Activated CD4-positive, alpha-beta T cell treated with anti-CD3 and anti-CD28 coated beads, Interleukin-2, amount 10 ng/mL, durations not matched to agents 24 days and 14 days (primary cell): ENCODE measurements at regions not wholly inside any gene's neighbourhood (a gene's known extent, or its start where the extent isn't known, plus 50 kb on each side); places are given as distances from the start of the nearest gene placed in this dataset.

Experiments
- DNase-seq: peaks from one replicate; pipeline ENCODE4 v3.0.0; 2022
- H3K27ac Mint-ChIP-seq: one replicate; pipeline ENCODE4 v1.8.0; 2022; ENCODE audit warnings: mild to moderate bottlenecking, mixed read lengths
- H3K27me3 Mint-ChIP-seq: one replicate; pipeline ENCODE4 v1.8.0; 2022; ENCODE audit warnings: mixed read lengths
- H3K36me3 Mint-ChIP-seq: one replicate; pipeline ENCODE4 v1.8.0; 2022; ENCODE audit warnings: low read depth, mild to moderate bottlenecking, mixed read lengths
- H3K4me1 Mint-ChIP-seq: one replicate; pipeline ENCODE4 v1.8.0; 2021; ENCODE audit warnings: mixed read lengths
- H3K4me3 Mint-ChIP-seq: one replicate; pipeline ENCODE4 v1.8.0; 2022; ENCODE audit warnings: mild to moderate bottlenecking, moderate library complexity, mixed read lengths
- H3K9me3 Mint-ChIP-seq: one replicate; pipeline ENCODE4 v1.8.0; 2021; ENCODE audit warnings: mixed read lengths
- intact Hi-C: fragments of 100-400 bp; cut with micrococcal nuclease; formaldehyde crosslinking; loops from one replicate; pipeline ENCODE4 v1.15.1; 2023

DNA sequence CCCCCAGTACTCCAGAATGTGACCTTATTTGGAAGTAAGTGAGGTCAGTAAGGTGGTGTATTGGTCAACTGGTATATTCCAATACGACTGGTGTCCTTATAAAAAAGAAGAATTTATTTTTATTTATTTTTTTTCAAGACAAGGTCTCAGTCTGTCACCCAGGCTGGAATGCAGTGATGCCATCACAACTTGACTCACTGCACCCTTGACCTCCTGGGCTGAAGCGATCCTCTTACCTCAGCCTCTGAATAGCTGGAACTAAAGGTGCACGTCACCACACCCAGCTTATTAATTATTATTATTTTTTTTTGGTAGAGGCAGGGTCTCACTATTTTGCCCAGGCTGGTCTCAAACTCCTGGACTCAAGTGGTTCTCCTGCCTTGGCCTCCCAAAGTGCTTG, 115.1 kb upstream of the PITX2 start:
- Mint-ChIP-seq H3K4me1 (no peaks in the 10 kb centered on the region), H3K9me3 (no peaks in the 10 kb centered on the region), H3K36me3 (no peaks in the 10 kb centered on the region), H3K4me3 (no peak overlapping the region), H3K27me3 (no peaks in the 10 kb centered on the region), H3K27ac (no peak overlapping the region)
- intact Hi-C loops = no loop called here
- no peak for DNase-seq

DNA sequence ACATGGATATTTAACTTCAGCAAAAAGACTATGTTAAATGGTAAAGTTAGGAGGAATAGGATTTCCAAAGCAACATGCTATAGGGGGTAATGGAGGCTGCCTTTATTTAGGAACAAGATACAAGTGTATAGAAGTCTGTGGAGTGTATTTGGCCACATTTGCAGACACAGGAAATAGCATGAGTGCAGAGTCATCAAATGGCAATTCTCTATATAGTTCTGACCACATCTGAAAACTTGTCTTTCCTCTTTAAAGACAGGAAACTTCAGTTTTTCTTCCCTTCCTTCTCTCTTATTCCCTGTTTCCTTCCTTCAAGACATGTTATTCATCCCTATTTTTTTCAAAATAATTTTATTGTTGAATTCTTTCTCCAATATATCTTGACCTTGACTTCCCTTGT, 119.3 kb upstream of the PITX2 start:
- H3K4me1 Mint-ChIP-seq = no peaks in the 10 kb centered on the region
- no peaks in the 10 kb centered on the region for H3K9me3 Mint-ChIP-seq
- H3K36me3 Mint-ChIP-seq = no peaks in the 10 kb centered on the region
- intact Hi-C loops = no loop called here
- H3K4me3 Mint-ChIP-seq = no peak overlapping the region
- no peak for DNase-seq
- H3K27ac Mint-ChIP-seq = no peak overlapping the region
- no peaks in the 10 kb centered on the region for H3K27me3 Mint-ChIP-seq

DNA sequence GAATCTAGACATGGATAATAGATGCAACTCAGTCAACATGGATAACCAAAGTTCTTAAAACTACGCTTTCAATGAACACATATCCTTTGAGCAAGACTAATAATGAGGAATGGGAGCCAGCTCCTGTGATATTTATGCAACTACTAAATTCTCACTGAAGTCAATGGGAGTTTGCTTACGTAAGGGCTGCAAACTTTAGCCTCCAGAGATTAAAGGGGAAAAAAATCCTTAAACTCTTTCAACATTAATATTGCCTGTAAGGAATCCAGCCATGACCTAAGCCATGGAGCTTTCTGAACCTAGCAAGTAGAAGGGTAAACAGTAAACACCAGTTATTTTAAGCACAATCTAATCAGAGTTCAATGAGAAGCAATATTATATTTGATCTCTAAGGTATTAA, 125.2 kb upstream of the PITX2 start:
- H3K36me3 Mint-ChIP-seq = no peaks in the 10 kb centered on the region
- no peaks in the 10 kb centered on the region for H3K9me3 Mint-ChIP-seq
- intact Hi-C loops = no loop called here
- no peaks in the 10 kb centered on the region for H3K4me1 Mint-ChIP-seq
- no peaks in the 10 kb centered on the region for H3K27me3 Mint-ChIP-seq
- no peak for DNase-seq
- H3K27ac Mint-ChIP-seq = no peak overlapping the region
- H3K4me3 Mint-ChIP-seq = no peak overlapping the region

DNA sequence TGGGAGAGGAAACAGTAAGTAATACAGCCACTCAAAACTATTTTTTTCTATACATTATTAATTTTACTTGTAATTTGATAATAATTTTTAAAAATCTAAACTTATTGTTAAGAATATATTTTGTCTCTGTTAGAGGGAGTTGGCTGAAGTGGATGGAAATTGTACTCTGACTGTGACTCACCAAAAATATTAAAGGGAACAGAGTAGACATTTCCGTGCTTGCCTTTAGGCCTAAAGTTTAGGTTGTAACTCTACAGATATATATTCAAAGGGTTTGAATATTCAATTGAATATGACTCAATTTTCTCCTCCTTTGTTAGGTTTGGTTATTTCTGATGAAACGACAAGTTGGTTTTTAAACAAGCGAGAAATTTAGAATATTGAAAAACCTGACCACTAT, 128.3 kb upstream of the PITX2 start:
- no peaks in the 10 kb centered on the region for H3K9me3 Mint-ChIP-seq
- intact Hi-C loops = no loop called here
- no peak overlapping the region for H3K4me3 Mint-ChIP-seq
- H3K27me3 Mint-ChIP-seq = no peaks in the 10 kb centered on the region
- no peak for DNase-seq
- H3K27ac Mint-ChIP-seq = no peak overlapping the region
- no peaks in the 10 kb centered on the region for H3K36me3 Mint-ChIP-seq
- H3K4me1 Mint-ChIP-seq = no peaks in the 10 kb centered on the region

DNA sequence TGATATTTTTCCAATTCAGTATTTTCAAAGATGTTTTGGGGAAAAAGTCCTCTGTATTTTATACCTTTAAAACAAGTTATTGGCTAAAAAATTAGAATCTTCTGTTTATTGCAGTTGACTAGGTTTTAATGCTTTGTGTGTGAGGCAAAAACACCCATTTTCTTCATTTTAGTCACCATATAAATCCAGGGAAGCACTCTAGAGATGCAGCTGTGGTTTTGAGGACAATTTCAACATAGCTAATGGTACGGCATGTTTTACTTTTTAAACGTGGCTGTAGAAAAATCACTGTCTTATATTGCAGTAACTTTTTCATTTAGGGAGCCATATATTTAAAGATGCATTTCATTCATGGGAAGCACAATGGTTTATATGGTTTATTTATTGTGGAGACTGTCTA, 129.1 kb upstream of the PITX2 start:
- Mint-ChIP-seq H3K4me3 (no peak overlapping the region), H3K9me3 (no peaks in the 10 kb centered on the region), H3K36me3 (no peaks in the 10 kb centered on the region), H3K27me3 (no peaks in the 10 kb centered on the region), H3K4me1 (no peaks in the 10 kb centered on the region), H3K27ac (no peak overlapping the region)
- intact Hi-C loops = no loop called here
- DNase-seq = no peak

DNA sequence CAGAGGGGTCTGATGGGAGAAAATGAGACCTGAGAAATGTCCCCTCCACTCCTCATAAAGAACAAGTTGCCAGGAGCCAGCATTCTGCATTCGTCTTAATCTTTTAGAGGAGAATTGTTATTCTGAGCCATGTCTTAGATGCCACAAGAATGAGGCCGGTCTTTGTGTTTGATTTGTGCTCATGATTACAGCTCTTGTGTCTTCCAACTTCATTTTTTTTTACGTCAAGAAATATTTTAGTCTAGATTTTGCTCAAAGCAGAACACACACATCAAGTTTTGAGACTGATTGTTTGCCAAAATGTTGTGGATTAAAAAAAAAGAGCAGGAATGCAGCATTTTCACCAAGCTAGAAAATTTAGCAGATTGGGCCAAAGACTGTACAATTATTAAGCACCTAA, 130.6 kb upstream of the PITX2 start:
- H3K9me3 Mint-ChIP-seq = no peaks in the 10 kb centered on the region
- intact Hi-C loops = no loop called here
- no peak overlapping the region for H3K27ac Mint-ChIP-seq
- no peak overlapping the region for H3K4me3 Mint-ChIP-seq
- no peaks in the 10 kb centered on the region for H3K36me3 Mint-ChIP-seq
- H3K27me3 Mint-ChIP-seq = no peaks in the 10 kb centered on the region
- DNase-seq = no peak
- H3K4me1 Mint-ChIP-seq = no peaks in the 10 kb centered on the region

DNA sequence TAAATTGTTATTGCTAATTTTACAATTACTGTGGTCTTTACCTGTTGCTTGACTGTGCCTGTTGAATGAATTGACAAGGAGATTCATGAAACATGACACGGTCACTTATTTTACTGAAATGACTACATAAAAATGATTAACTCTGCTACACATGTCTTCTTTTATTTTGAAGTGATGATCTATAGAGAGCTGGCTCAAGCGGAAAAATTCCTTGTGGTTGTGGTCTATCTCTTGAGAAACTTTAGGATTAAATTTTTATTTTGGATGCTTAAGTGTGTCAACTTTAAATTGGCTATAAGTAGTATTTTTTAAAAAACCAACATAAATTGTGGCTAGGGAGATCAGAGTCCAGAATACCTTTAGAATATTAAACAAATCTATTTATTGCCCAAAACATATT, 131.8 kb upstream of the PITX2 start:
- Mint-ChIP-seq H3K36me3 (no peaks in the 10 kb centered on the region), H3K4me3 (no peak overlapping the region), H3K9me3 (no peaks in the 10 kb centered on the region), H3K27ac (no peak overlapping the region), H3K4me1 (no peaks in the 10 kb centered on the region), H3K27me3 (no peaks in the 10 kb centered on the region)
- no peak for DNase-seq
- intact Hi-C loops = no loop called here

DNA sequence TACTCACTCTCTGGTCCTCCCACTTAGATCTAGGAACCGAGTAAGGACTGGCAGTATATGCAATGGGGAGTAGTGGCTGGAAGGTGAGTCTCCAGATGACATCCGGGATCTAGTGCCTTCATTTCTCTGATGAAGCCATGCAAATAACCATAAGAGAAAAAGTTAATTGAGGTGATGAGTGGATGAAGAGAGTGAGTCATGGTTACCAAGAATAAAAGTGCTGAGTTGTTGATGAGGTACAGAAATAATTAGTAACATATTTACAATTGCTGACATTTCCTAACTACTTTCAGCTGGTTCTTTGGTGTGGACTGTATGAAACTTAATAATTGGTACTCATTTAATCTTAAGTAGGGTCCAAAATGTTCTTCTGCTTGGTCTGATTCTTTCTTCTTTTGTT, 146.7 kb upstream of the PITX2 start:
- intact Hi-C loops = no loop called here
- no peak overlapping the region for H3K4me3 Mint-ChIP-seq
- H3K27me3 Mint-ChIP-seq = no peaks in the 10 kb centered on the region
- no peaks in the 10 kb centered on the region for H3K9me3 Mint-ChIP-seq
- no peak for DNase-seq
- no peaks in the 10 kb centered on the region for H3K36me3 Mint-ChIP-seq
- H3K4me1 Mint-ChIP-seq = no peaks in the 10 kb centered on the region
- no peak overlapping the region for H3K27ac Mint-ChIP-seq

DNA sequence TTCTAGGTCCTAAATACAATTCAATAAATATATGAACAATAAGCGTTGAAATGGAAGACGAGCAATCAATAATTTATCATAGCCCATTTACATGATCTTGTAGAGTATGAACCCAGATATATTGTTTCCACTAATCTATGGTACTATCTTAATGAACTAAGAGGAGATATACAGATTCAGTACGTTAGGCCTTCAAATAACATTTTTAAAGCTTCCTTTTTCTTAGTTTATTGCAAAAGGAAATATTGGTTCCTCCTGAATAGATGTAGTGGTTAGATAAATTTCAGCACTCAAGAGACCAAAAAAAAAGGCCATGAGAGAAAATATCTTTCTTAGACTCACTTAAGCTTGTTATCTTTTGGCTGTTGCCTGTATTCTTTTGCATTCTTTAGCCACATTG, 147.5 kb upstream of the PITX2 start:
- no peaks in the 10 kb centered on the region for H3K36me3 Mint-ChIP-seq
- no peak for DNase-seq

DNA sequence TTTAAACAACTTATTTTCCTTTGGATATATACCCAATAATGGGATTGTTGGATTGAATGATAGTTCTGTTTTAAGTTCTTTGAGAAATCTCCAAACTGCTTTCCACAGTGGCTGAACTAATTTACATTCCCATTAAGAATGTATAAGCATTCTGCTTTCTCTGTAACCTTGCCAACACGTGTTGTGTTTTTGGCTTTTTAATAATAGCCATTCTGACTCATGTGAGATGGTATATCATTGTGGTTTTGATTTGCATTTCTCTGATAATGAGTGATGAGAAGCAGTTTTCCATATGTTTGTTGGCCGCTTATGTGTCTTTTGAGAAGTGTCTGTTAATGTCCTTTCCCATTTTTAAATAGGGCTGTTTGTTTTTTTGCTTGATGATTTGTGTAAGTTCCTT, 155.6 kb upstream of the PITX2 start:
- no peaks in the 10 kb centered on the region for H3K9me3 Mint-ChIP-seq
- no peak overlapping the region for H3K27ac Mint-ChIP-seq
- DNase-seq = no peak

More for the DNA sequence above, 147.5 kb upstream of the PITX2 start:
- Mint-ChIP-seq H3K27me3 (no peaks in the 10 kb centered on the region), H3K9me3 (no peaks in the 10 kb centered on the region), H3K4me3 (no peak overlapping the region), H3K4me1 (no peaks in the 10 kb centered on the region), H3K27ac (no peak overlapping the region)
- intact Hi-C loops = no loop called here

DNA sequence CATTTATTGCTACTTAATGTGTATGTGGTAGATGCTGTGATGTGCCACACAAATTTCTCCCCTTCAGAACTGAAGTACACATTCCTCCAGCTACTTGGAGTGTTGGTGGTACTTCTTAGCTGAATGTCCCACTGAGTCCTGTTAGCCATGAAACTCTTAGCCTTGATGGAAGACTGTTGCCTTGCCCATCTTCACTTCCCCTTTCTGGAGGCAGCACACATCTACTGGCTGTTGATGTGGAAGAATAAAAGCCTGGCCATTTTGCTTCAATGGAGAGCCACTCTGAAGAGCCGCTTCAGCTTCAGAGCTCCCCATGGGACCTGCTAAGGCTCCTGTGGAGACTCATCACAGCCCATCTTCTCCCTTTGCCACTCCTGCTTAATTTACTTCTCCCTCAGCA, 157.7 kb upstream of the PITX2 start:
- H3K27me3 Mint-ChIP-seq = no peaks in the 10 kb centered on the region
- H3K4me3 Mint-ChIP-seq = no peak overlapping the region
- no peaks in the 10 kb centered on the region for H3K36me3 Mint-ChIP-seq
- no peak for DNase-seq
- no peaks in the 10 kb centered on the region for H3K4me1 Mint-ChIP-seq
- intact Hi-C loops = no loop called here
- H3K27ac Mint-ChIP-seq = no peak overlapping the region
- H3K9me3 Mint-ChIP-seq = no peaks in the 10 kb centered on the region

More for the DNA sequence above, 155.6 kb upstream of the PITX2 start:
- H3K4me1 Mint-ChIP-seq = no peaks in the 10 kb centered on the region
- H3K27me3 Mint-ChIP-seq = no peaks in the 10 kb centered on the region
- no peak overlapping the region for H3K4me3 Mint-ChIP-seq
- H3K36me3 Mint-ChIP-seq = no peaks in the 10 kb centered on the region
- intact Hi-C loops = no loop called here

DNA sequence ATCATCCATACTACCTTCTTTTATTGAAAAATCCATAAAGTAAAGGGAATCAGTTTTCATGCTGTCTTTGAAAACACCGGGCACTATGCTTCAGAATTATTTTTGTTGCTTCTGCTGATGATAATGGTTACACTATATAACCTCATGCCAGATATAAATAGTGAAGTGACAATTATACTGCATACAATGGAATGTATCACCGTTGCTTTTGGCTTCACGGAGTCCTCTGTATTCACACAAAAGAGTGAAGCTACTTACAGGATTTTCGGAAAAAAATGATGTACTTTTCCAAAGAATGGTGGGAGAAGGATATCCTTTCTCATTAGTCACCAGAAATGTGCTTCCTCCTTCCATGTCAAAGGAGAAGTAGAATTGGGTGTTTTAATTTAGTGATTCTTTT, 159.1 kb upstream of the PITX2 start:
- DNase-seq = no peak
- no peaks in the 10 kb centered on the region for H3K9me3 Mint-ChIP-seq
- no peak overlapping the region for H3K27ac Mint-ChIP-seq
- intact Hi-C loops = no loop called here
- H3K36me3 Mint-ChIP-seq = no peaks in the 10 kb centered on the region
- no peak overlapping the region for H3K4me3 Mint-ChIP-seq
- H3K27me3 Mint-ChIP-seq = no peaks in the 10 kb centered on the region
- no peaks in the 10 kb centered on the region for H3K4me1 Mint-ChIP-seq

DNA sequence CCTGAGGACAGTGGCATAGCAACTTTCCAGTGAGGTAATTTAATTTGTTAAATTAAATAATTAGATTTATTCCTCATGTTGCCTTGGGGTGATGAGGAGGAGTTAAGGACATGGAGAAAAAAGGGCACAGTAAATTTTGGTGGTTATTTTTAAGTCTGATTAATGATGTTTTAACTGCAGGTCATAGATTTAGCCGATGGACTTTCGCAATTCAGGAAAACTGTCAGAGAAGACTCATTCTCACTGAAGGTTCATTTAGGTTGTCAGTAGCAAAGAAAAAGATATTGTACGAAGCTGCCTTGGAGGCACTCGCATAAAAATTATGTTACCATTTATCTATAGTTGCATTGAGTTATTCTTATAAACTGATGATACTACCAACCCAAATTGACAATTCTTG, 164.2 kb upstream of the PITX2 start:
- Mint-ChIP-seq H3K36me3 (no peaks in the 10 kb centered on the region), H3K27me3 (no peaks in the 10 kb centered on the region), H3K27ac (no peak overlapping the region), H3K4me3 (no peak overlapping the region), H3K9me3 (no peaks in the 10 kb centered on the region), H3K4me1 (no peaks in the 10 kb centered on the region)
- no peak for DNase-seq
- intact Hi-C loops = no loop called here

DNA sequence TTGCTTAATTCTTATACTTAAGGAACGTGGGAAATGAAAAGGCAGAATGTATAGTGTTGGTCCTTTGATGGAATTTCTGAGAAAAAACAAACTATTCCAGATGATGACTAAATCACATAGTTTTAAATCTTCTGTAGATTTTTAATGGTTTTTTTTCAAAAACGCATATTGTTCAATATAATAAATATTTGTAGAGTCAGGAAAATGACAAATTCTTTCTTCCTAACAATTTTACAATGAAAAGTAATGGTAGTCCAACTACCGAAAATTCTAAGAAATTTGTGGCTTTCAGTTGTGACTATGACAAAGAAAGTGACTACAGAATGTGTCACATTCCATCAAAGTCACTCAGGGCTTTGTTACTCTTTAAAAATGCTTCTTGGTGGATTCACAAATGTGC, 164.8 kb upstream of the PITX2 start:
- Mint-ChIP-seq H3K36me3 (no peaks in the 10 kb centered on the region), H3K27ac (no peak overlapping the region), H3K4me3 (no peak overlapping the region), H3K4me1 (no peaks in the 10 kb centered on the region), H3K27me3 (no peaks in the 10 kb centered on the region), H3K9me3 (no peaks in the 10 kb centered on the region)
- intact Hi-C loops = no loop called here
- no peak for DNase-seq

DNA sequence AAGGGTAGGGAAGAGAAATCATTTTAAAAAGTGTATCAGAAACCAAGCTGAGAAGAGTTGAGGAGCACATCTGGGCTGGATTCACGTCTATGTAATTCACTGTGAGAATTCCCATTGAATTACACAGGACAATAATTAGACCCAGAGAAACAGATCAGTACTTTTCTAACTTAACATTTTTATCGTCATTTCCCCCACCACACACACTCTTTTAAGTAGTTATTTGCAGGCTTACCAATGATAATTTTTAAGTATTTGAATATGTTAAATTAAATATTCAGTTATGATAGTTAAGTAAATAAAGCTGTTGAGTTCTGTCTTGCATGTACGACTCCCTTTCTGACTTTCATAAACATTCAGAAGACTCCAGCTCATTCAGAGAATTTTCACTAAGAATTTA, 165.4 kb upstream of the PITX2 start:
- Mint-ChIP-seq H3K4me3 (no peak overlapping the region), H3K27ac (no peak overlapping the region), H3K4me1 (no peaks in the 10 kb centered on the region), H3K27me3 (no peaks in the 10 kb centered on the region), H3K9me3 (no peaks in the 10 kb centered on the region), H3K36me3 (no peaks in the 10 kb centered on the region)
- intact Hi-C loops = no loop called here
- no peak for DNase-seq

DNA sequence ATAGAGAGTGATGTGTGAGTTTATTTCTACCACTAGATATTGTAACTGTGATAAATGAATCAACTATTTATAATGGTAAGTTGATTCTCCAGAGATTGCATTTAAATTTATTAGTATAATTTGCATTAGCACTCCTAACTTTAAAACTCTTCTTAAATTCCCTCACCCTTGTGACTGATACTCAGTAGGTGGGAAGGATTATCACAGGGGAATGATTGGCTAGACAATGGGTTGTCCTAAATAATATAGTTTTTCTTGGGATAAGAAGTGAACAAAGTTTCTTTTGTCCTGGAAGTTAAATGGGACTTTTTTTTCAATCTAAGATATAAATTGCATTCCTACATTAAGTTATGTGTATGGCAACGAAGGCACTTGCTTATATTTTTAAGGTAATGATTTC, 169.2 kb upstream of the PITX2 start:
- DNase-seq = no peak
- H3K9me3 Mint-ChIP-seq = no peaks in the 10 kb centered on the region
- H3K27ac Mint-ChIP-seq = no peak overlapping the region
- no peaks in the 10 kb centered on the region for H3K36me3 Mint-ChIP-seq
- H3K27me3 Mint-ChIP-seq = no peaks in the 10 kb centered on the region
- H3K4me3 Mint-ChIP-seq = no peak overlapping the region
- H3K4me1 Mint-ChIP-seq = no peaks in the 10 kb centered on the region
- intact Hi-C loops = no loop called here
